ENCODE measurements at regions not wholly inside any gene's neighbourhood (a gene's known extent, or its start where the extent isn't known, plus 50 kb on each side); places are given as distances from the start of the nearest gene placed in this dataset.

DNA sequence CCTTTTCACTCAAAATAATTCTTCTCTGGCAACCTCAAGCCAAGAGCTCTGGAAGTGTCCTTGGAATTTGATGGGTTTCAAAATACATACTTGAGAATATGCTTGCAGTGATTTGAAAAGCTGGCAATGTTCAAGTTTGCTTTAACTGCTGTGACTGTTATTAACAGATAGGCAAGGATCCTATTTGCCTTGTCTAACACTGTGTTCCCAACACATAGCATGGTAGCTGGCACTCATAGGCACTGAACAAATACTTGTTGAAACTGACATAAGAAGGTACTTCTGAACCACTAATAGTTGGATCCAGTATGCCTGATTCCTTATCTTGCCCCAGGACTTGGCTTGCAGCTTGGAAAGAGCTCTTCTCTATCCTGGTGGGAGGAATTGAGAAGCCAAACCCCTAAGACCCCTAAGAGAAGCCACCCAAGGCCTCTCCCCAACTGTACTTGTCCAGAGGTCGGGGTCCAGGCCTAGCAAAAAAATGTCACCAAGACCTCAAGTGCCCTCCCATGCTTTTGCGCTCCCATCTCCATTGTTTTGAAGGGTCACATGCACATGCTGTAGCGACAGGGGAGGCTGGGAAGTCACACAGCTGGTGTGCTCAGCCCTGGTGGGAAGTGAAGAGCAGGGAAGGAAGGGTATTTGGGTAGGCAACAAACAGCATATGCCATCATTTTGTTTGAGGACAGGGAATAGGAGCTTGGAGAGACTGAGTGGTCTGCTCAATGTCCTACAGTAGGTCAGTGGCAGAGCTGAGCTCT, 118.4 kb upstream of the HAAO start:
- intact Hi-C loops (cut with micrococcal nuclease): no loop called here

DNA sequence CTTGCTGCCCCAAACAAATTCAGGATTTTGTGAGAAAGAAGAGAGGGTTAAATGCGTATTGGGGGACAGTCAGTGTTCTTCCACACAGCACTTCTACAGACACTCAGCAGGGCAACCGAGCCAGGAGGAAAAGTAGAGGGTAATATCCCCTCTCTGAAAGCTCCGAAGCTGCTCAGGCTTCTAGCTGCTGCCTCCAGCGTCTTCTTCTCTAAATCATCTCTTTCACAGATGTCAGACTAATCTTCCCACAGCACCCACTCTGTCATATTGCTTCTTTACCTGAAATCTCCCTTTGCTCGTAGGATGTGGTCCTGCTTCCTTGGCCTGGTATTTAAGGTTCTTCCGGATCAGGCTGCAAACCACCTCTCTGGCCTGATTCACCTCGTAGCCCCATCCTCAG, 117.6 kb upstream of the HAAO start:
- intact Hi-C loops (cut with micrococcal nuclease): no loop called here

DNA sequence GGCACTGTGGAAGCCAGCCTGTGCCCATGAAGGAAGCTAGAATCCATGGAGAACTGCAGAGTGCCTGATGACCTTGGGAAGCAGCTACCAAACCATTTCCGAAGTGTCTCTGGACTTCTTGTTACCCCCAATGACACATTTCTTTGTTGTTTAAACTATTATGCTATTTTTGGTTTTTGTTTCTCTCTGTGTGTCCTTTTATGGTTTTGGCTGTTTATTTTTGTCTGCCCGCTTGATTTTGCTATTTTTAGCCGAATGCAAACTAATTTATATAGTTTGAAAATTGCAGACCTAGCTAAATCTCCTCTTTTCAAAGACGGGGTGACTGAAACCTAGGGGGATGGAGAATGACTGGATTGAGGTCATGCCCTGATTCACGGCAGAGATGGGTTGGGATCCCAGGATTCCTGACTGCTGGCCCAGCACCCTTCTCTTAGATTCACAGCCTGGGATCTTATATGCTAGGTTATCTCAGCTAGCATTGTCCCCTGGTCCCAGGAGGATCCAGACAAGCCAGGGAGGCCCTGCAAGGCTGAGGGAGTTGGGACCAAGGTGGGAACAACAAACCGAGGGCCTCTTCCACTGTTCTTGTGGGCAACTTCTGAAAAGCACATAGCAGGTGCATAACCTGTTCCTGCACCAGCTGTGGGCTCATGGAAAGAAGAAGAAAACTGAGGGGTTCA, 116.3 kb upstream of the HAAO start:
- intact Hi-C loops (cut with micrococcal nuclease): no loop called here

DNA sequence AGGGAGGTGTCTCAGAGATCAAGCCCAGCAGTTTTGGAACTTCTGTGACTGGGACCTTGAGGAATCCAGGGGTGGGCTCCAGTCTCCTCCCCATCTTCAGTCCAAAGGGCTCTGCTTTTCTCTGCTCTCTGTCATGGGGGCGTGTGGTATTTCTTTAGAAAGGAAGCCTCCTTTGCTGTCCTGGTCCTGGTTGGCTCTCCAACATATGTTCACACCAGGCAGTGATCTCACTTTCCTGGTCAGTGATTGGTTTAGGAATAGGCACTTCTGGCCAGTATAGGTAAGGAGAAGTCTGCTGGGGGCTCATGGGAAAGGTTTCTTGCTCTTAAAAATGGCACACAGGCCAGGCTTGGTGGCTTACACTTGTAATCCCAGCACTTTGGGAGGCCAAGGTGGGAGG, 115.5 kb upstream of the HAAO start:
- intact Hi-C loops (cut with micrococcal nuclease): no loop called here

DNA sequence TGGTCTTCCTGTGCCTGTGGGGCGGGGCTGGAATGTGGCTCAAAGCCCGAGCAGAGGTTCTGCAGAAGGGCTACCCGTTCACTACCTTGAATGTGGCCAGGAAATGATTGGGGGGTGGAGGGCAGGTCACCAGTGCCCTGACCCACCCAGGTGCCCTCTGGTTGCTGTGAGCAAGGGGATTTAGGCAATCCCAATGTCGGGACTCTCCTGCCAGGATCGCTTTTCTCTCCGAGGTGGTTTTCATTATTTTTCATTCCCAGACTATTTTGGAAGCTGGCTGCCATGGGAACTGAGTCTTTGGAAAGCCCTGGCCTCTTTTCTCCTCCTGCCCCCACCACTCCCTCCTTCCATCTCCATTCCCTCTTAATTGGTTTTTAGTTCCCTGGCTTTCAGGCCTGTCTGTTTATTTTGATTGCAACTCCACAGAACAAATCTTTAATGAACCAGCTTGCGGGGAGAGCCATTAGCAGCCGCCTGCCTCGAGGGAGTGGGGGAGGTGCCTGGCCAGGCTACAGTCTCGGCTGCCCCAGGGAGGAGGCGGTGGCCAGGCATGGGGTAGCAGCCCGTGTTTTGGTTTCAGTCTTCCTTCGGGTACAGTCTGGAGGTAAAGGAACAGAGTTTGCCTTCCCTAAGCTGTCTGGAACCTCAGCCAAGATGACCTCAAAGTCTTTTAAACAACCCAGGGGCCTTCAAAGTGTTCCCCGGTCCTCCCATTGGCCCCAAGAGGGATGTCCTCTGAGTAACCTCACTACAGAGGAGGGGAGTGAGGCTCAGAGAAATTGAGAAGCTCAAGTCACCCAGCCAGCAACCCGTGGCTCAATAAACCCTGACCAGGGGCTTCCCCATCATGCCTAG, 114.4 kb upstream of the HAAO start:
- intact Hi-C loops (cut with micrococcal nuclease): no loop called here

DNA sequence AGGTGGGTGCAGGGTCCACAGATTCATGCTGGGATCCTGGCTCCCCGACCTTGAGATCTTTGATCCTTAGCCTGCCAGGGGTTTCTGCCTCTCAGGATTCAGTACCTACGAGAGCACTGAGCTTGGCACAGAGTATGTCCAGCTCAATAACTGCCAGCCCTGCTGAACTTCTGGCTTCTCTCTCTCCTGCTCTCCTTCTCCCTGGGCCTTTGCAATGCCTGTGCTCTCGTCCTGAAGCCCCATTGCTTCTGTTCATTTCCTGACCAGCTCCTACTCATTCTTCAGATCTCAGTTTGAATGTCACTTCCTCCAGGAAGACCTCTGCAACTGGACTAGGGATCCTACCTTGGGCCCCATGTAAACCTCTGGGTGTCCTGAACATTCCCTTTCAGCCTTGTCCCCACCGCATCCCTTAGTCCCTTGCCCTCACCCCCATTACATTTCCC, 113.8 kb upstream of the HAAO start:
- intact Hi-C loops (cut with micrococcal nuclease): no loop called here

DNA sequence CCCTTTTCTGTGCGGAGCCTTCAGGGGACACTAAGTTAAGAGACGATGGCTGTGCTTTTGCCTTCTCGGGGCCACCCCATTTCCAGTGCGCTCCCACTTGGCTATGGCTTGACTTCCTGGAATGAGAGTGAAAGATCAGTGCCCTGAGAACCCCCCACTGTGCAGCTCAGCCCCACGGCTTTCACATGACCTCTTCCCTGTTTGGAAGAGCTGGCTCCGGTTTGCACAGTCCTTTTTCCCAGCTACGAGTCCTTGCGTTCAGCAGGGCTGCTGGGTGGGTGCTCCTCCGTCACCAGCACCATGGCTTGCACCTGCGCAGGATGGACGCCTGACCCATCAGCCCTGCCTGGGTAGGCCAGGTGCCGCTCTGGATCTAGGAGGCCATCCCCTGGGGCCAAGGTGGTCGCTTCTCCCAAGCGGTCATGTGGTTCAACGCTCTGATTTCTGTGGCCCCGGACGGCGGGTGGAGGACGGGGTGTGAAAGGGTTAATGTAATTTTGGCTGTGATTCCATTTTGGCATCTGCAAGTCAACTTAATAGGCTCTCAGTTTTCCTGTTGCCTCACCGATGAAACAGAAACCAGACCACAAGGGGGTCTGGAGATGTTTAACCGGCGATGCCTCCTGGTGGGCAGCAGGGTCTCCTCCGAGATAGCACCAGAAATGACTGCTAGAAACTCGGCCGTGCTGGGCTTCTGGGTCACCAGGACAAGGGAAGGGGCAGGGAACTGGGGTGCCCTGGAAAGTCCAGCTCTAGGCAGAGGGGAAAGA, 113.1 kb upstream of the HAAO start:
- intact Hi-C loops (cut with micrococcal nuclease): no loop called here

DNA sequence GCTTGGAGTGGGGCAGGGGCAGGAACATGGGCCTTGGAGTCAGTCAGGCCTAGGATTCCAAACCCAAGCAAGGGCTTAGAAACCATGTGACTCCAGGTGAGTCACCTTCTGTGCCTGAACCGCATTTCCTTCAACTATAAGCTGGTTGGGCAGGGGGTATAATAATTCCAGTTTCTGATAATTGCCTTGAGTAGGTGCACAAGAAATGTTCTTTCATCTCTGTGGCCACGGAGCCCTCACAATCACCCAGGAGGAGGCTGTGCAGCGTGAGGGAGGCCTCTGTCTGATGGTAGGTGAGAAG, 112.1 kb upstream of the HAAO start:
- intact Hi-C loops (cut with micrococcal nuclease): no loop called here

DNA sequence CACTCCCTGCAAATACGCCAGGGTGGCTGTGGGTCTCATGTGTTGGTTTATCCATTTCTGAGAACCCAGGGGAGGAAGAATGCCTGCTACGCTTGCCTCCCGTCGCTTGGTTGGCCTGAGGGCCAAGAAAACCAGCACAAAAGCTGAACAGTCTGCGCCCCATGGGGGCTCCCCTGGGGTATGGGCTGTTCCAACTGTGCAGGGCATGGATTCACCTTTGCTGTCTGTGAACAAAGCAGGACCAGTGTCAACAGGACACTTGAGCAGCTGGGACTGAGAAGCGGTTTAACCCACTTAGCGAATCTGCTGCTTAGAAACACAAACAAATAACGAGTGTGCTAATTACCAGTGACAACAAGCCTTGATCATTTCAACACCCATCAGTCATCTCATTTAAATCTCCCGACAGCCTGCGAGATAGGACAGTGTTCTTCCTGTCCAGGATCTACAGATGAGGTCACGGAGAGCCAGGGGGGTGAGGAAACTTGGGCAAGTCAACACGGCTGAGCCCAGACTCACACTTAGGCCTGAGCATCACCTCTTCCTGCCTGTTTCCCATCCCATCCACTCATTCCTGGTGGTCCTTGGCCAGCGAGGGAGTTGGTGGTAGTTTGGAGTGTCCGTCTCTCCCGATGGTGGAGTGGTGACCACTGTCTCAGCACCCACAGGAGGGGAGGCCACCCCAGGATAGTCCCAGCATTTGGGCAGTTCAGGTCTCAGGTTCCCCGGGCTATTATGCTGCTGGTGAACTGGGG, 111.6 kb upstream of the HAAO start:
- intact Hi-C loops (cut with micrococcal nuclease): no loop called here

DNA sequence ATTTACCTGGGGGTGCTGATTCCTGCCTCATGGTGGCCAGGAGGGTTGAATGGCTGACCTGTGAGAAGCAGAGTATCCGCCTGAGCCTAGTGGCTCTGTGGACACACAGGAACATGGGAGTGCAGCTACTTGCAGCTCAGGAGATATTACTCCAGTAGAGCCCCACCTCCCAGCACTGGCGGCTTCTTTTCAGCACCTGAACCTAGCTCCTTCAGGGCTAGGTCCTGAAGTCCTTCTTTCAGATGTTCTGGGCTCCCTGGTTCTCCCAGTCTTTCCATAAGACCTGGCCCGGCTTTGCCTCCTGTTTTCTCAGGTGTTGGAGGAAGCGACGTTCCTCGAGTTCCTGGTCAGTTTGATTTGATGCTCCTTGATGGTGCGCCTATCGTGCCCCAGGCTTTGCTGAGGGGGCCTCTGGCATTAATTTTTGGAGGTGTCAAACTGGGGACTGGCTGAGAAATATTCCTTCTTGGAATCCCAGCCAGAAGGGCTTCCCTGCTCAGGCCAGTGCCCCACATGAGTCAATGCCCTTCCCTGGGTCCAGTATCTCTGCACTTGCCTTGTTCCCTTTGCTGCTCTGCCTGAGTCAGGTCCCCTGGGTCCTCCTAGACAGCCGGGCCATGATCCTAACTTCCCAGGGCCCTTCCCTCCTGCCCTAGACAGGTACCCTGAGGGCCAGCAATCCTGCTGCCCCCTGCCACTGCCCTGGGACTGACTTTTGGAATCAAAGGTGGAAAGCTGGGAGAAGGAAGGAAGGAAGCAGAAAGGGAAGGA, 110.7 kb upstream of the HAAO start:
- intact Hi-C loops (cut with micrococcal nuclease): no loop called here

DNA sequence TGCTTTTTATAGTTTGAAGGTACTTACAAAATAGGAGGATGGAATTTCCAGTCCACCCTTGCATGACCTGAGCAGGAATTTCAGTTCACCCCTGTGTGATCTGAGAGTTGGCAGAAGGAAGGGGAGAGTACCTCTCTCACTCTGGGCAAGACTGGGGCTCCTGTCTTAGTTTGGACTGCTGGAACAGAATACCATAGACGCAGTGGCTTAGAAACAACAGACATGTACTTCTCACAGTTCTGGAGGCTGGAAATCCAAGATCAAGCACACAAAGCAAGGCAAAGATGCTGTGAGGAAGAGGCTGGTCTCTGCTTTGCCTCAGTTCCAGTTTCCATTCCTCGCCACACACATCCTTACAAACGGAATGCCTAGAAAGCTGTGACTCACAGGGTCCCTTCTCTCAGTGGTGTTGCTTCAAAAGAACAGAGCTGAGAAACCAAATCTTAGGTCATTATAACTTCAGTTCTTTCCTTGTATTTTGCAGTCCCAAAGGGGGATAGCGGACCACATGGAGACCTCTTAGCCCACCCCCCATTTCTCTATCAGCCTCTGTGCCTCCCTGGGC, 108.8 kb upstream of the HAAO start:
- intact Hi-C loops (cut with micrococcal nuclease): no loop called here

DNA sequence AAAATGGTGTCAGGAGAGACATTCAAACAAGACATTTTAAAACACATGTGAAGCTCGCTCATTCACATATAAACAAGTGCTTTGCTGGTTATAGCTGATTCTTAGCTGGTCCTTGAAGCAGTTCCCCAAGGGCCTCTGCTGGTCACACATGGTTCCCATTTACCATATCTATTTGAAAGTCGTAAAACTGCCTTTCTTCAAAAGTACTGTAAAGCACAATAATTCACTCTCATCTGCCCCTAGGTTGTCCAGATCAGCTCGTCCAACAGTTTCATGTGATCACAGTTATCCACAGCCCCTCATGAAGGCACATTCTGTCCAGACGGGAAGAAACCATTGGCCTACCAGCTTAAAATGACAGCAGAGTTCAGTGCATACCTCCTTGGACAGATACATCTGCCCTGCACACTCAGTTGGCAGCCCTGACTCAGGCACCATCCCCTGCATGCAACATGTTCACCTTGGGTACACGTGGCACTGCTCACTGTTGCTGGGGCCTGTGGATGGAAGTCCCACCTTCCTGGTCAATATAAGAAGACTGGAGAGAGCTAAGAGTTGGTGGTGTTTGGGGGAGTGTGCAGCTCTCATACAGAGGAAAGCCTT, 108.0 kb upstream of the HAAO start:
- intact Hi-C loops (cut with micrococcal nuclease): no loop called here

DNA sequence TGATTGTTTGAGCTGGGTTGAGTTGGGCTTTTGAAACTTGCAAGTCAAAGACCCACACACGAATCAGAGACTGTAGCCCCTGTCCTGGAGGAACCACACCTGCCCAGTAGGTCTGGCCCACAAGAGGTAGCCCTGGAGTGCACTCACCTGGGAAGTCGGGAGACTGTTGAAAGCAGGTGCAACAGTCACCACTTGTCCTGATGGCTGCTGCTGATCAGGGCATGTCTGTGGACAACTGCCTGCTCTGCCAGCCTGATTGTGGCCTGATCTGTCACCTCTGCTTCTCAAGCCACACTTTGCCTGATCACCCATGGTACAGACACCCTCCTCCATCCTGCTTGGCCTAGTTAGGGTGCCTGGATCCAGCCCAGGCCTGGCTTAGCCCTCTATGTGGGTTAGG, 105.0 kb upstream of the HAAO start:
- intact Hi-C loops (cut with micrococcal nuclease): no loop called here

DNA sequence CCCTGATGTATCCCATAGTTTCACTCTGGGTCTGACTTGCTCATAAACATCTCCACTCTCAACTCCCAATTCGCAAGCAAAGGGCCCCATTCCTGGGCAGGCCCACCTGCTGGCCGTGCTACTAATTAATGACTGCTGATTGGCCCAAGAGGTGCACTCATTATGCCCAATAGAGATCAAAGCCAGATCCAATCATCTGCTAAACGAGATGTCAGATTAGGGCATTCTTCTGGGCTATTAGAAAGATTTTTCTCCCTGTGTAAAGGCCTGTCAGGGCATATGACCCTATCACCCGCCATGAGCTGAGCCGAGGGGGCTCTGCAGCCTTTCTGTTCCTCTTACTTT, 103.4 kb upstream of the HAAO start:
- intact Hi-C loops (cut with micrococcal nuclease): no loop called here

DNA sequence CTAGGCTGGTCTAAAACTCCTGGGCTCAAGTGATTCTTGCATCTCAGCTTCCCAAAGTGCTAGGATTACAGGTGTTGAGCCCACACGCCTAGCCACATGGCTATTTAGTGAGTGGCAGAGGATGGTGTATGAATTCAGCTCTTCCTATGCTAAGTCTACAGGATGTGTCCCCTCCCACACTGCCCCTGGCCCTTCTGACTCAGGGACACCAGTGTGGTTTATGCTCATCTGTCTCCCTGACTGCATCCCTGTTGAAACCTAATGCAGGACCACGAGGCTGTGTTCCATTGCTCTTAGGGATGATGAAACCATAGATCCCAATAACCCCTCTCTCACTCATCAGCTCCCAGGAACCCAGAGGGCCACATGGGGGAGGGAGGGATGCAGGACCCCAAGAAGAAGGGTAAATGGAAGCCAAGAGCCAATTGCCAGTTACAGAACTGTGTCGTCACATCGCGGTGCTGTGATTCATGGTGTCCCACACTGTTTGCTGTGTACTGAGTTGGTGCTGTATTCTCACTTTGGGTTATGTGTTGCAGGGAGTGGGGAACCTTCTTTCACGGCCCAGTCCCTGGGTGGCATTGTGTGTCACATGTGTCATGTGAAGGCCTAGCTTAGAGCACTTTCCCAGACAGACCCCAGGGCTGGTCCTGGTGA, 102.9 kb upstream of the HAAO start:
- intact Hi-C loops (cut with micrococcal nuclease): no loop called here

DNA sequence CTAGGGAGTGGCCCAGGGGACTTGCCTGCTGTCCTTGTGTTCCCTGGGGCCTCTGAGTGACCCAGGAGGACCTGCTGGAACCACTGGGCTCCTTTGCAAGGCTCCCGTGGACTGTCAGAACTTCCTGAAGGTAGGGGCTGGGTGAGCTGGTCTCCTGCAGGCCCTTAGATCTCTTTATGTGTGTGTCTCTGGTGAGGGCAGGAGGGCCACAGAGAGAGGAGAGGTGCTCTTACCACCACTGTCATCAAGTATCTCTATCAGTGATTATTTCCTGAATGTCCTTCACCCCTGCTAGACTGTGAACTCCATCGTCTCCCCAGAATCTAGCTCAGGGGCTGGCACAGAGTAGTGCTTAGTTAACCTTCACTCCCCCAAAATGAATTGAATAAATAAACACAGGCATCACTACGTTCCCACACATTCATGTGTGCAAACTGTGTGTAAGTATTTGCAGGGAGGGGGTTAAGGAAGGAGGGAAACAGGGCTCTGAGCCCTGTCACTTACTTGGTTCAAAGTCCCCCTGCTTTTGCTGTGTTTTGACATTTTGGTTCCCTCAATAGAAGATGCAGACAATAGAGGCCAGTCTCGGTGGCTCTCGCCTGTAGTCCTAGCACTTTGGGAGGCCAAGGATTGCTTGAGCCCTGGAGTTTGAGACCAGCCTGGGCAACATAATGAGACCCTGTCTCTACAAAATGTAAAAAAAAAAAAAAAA, 100.8 kb upstream of the HAAO start:
- intact Hi-C loops (cut with micrococcal nuclease): no loop called here

DNA sequence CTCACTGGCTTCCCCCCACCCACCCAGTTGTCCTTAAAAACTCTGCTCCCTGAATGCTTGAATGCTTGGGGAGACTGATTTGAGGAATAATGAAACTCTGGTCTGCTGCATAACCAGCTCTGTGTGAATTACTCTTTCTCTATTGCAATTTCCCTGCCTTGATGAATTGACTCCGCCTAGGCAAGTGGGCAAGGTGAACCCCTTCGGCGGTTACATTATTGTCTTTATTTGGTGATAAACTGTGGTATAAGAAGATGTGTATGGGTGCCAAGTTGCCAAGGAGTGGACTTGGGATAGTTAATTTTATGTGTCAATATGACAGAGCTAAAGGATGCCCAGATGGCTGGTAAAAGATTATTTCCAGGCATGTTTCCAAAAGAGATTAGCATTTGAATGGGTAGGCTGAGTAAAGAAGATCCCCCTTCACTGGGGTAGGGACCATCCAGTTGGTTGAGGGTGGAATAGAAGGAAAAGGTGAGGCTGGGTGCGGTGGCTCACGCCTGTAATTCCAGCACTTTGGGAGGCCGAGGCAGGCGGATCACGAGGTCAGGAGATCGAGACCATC, 98.5 kb upstream of the HAAO start:
- intact Hi-C loops (cut with micrococcal nuclease): no loop called here

Measured in T-helper 2 cell treated with Interferon-gamma antibody and Interleukin-4, amounts not matched to agents 100 ng/mL and 5 ng/mL, for 36 hours (primary cell).